CD4-positive, CD25-positive, alpha-beta regulatory T cell (primary cell): ENCODE measurements at regions not wholly inside any gene's neighbourhood (a gene's known extent, or its start where the extent isn't known, plus 50 kb on each side); places are given as distances from the start of the nearest gene placed in this dataset.
A peak's percentile ranks its signal among the peaks of the same experiment; 100 is the strongest.

Experiments used
- ATAC-seq, 2 donors: fragments of 150-1000 bp; cut with Tn5 transposase; one replicate each; pipeline ENCODE4 v1.10.0; 2021; ENCODE audit warnings: low read depth in 2 of 2, moderate number of reproducible peaks in 2 of 2, moderate library complexity in 1 of 2
- DNase-seq, 3 donors: peaks; one replicate each; pipeline versions ENCODE4 v3.0.0 to v3.0.0-alpha.2; 2012 to 2022; ENCODE audit warnings: mixed read lengths in 1 of 3
- H3K27ac ChIP-seq: one replicate; pipeline ENCODE4 v1.7.0; 2013; ENCODE audit warnings: mild to moderate bottlenecking, low read length; ENCODE audit not compliant: insufficient read depth, poor library complexity, severe bottlenecking
- H3K27me3 ChIP-seq: one replicate; pipeline ENCODE4 v1.7.0; 2013; ENCODE audit warnings: low read length; ENCODE audit not compliant: control insufficient read depth, insufficient read depth
- H3K36me3 ChIP-seq: one replicate; pipeline ENCODE4 v1.7.0; 2013; ENCODE audit warnings: mild to moderate bottlenecking, low read length, moderate library complexity; ENCODE audit not compliant: control insufficient read depth, insufficient read depth
- H3K4me1 ChIP-seq: 2 replicates; pipeline ENCODE4 v1.7.0; 2013; ENCODE audit warnings: mild to moderate bottlenecking, low read length; ENCODE audit not compliant: insufficient read depth, control insufficient read depth, poor library complexity, severe bottlenecking
- H3K4me3 ChIP-seq: one replicate; pipeline ENCODE4 v1.7.0; 2013; ENCODE audit warnings: low read depth, mild to moderate bottlenecking, low read length, moderate library complexity
- H3K9me3 ChIP-seq, 2 experiments: 1 replicate in 1 of 2; 2 replicates in 1 of 2; pipeline ENCODE4 v1.7.0; 2013; ENCODE audit warnings: low read length in 2 of 2, mild to moderate bottlenecking in 1 of 2, moderate library complexity in 1 of 2; ENCODE audit not compliant: control insufficient read depth in 2 of 2
- H3K27ac Mint-ChIP-seq, 3 donors: one replicate each; pipeline ENCODE4 v1.8.0; 2020 to 2022; ENCODE audit warnings: mild to moderate bottlenecking in 3 of 3, mixed read lengths in 3 of 3, moderate library complexity in 2 of 3
- H3K27me3 Mint-ChIP-seq: one replicate; pipeline ENCODE4 v1.8.0; 2022; ENCODE audit warnings: mild to moderate bottlenecking, mixed read lengths
- H3K36me3 Mint-ChIP-seq: one replicate; pipeline ENCODE4 v1.8.0; 2020; ENCODE audit warnings: mixed read lengths
- H3K4me1 Mint-ChIP-seq, 4 donors: one replicate each; pipeline ENCODE4 v1.8.0; 2020 to 2022; ENCODE audit warnings: mixed read lengths in 4 of 4, mild to moderate bottlenecking in 1 of 4
- H3K4me3 Mint-ChIP-seq, 4 donors: one replicate each; pipeline ENCODE4 v1.8.0; 2020 to 2022; ENCODE audit warnings: mild to moderate bottlenecking in 4 of 4, mixed read lengths in 4 of 4, moderate library complexity in 3 of 4
- H3K9me3 Mint-ChIP-seq, 7 donors: one replicate each; pipeline ENCODE4 v1.8.0; 2020 to 2022; ENCODE audit warnings: mixed read lengths in 7 of 7, mild to moderate bottlenecking in 3 of 7, moderate library complexity in 2 of 7

DNA sequence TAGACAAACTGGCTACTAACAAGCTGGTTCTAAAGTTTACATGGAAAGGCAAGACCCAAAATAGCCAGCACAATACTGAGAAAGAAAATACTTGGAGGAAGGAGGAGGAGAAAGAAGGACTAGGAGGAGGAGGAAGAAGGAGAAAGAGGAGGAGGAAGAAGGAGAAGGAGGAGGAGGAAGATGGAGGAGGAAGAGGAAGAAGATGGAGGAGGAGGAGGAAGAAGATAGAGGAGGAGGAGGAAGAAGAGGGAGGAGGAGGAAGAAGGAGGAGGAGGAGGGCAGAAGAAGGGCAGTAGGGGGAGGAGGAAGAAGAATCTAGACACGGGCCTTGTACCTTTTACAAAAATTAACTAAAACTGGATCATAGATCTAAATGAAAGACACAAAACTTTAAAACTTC is 92.6 kb downstream of the METTL4 start:
- H3K4me1 ChIP-seq, result no peaks in the 10 kb centered on the region
- peaks cover 9% of the 10 kb centered on the region for H3K27me3 ChIP-seq
- Mint-ChIP-seq H3K4me3 (no peak overlapping the region), H3K36me3 (no peaks in the 10 kb centered on the region), H3K4me1 (no peaks in the 10 kb centered on the region), H3K9me3 (peaks cover 0 to 2% (median 0%) of the 10 kb centered on the region in 7 donors), H3K27me3 (peaks cover 11% of the 10 kb centered on the region), H3K27ac (no peak overlapping the region)
- H3K9me3 ChIP-seq, result no peaks in the 10 kb centered on the region
- ATAC-seq (no peak), DNase-seq (no peak)
- no peak overlapping the region for H3K27ac ChIP-seq
- no peaks in the 10 kb centered on the region for H3K36me3 ChIP-seq
- H3K4me3 ChIP-seq, result no peak overlapping the region

DNA sequence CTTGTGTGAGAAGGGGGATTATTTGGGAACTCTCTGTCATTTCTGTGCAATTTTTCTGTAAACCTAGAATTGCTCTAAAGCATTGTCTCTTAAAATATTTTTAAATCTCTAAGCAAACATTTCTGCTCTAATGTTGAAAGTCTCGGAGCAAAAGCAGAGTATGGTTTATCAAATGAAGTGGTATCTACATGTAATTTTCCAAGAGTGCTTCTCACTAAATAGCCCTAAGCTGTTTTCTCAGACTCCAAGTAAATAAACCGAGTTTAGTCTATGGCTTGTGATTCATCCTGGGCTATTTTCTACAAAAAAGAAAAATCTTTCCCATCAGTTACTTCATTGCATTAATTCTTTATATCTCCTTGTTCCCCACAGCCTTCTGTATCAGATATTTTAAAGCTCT is 90.8 kb downstream of the METTL4 start:
- no peak for DNase-seq
- H3K27me3 Mint-ChIP-seq, result peaks cover 18% of the 10 kb centered on the region
- no peaks in the 10 kb centered on the region for H3K4me1 Mint-ChIP-seq

DNA sequence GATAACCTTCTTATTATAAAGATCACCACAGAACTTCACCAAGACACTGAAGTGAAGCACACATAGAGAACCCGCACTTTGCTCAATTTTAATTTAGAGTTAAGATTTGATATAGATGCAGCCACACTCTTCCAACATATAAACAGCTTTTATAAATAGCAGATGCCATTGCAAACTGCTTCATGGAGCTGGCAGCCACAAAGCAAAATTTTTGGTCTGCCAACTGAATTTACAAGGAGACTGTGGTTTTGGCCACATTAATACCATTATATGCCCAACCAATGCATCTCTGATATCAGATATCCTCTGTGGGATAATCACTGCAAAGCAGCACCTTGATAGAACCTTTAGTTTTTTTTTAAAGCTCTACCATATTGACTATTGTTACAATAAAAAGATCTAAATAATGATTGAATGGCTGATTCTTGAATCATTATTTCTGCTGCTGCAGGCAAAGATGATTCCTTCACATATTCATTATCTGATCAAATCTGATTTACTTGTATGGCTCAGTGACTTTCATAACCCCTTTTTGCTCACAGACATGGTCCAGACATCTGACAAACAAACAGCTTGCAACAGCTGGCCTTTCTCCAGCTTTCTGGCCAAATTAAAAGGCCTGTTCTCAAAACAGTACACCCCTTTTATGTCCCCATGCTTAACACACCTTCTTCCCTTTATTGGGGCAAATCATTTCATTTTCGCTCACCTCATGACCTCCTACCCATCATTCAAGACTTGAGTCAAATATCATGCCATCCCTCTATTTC is 88.4 kb downstream of the METTL4 start:
- H3K4me3 ChIP-seq, result no peak overlapping the region
- Mint-ChIP-seq H3K27ac (no peak overlapping the region), H3K9me3 (peaks cover 0 to 2% (median 0%) of the 10 kb centered on the region in 7 donors), H3K4me1 (no peaks in the 10 kb centered on the region), H3K27me3 (peaks cover 23% of the 10 kb centered on the region), H3K4me3 (no peak overlapping the region), H3K36me3 (no peaks in the 10 kb centered on the region)
- no peak overlapping the region for H3K27ac ChIP-seq
- no peaks in the 10 kb centered on the region for H3K36me3 ChIP-seq
- peaks cover 9% of the 10 kb centered on the region for H3K27me3 ChIP-seq
- no peak for ATAC-seq
- H3K4me1 ChIP-seq, result no peaks in the 10 kb centered on the region
- no peaks in the 10 kb centered on the region for H3K9me3 ChIP-seq
- DNase-seq, result no peak

More for the DNA sequence above, 90.8 kb downstream of the METTL4 start:
- no peaks in the 10 kb centered on the region for H3K36me3 ChIP-seq
- no peaks in the 10 kb centered on the region for H3K36me3 Mint-ChIP-seq
- peaks cover 9% of the 10 kb centered on the region for H3K27me3 ChIP-seq
- H3K27ac Mint-ChIP-seq, result no peak overlapping the region
- H3K27ac ChIP-seq, result no peak overlapping the region
- peak overlapping the region in 1 of 4 donors; percentile 27 for H3K4me3 Mint-ChIP-seq
- H3K4me1 ChIP-seq, result no peaks in the 10 kb centered on the region
- no peak for ATAC-seq
- peaks cover 0 to 2% (median 0%) of the 10 kb centered on the region in 7 donors for H3K9me3 Mint-ChIP-seq
- no peaks in the 10 kb centered on the region for H3K9me3 ChIP-seq
- H3K4me3 ChIP-seq, result no peak overlapping the region

DNA sequence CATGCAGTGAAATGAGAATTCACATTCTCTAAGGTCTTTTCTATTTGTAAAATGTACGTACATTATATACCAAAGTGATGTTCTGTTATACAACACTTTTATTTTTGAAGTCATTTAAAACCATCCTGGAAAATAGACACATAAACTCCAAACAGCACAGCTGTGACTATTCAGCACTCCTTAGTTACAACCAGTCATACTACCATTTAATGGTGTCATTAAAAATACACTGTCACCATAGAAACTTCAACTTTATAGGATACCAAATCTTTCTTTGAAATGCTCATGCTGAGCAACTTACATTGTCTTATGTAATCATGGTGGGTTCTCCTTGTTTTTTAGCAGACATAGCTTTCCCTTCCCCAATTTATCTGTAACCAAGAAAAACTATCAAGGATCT is 85.3 kb downstream of the METTL4 start:
- Mint-ChIP-seq H3K36me3 (no peaks in the 10 kb centered on the region), H3K27ac (no peak overlapping the region), H3K4me1 (no peaks in the 10 kb centered on the region), H3K27me3 (peaks cover 20% of the 10 kb centered on the region), H3K4me3 (no peak overlapping the region), H3K9me3 (peaks cover 0 to 1% (median 0%) of the 10 kb centered on the region in 7 donors)
- H3K4me3 ChIP-seq, result no peak overlapping the region
- no peaks in the 10 kb centered on the region for H3K36me3 ChIP-seq
- no peaks in the 10 kb centered on the region for H3K4me1 ChIP-seq
- ATAC-seq (no peak), DNase-seq (no peak)
- H3K27me3 ChIP-seq, result peaks cover 8% of the 10 kb centered on the region
- H3K27ac ChIP-seq, result no peak overlapping the region
- H3K9me3 ChIP-seq, result no peaks in the 10 kb centered on the region

DNA sequence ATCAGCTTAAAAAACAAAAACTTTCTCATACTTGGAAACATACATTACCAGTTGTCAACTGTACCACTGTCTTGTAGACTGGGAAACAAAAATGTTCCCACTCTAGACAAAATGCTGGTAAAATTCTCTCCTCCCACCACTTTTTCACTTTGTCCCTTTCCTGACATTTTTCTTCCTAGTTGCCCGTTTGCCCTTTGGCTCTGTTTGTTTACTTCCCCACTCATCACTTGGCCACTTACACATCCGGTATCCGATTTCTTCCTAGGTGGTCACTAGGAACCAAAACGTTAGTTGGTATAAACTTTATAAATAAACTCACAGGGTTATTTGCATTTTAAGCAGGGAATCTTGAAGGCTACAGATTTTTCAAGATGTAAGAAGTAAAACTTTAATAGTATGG is 84.9 kb downstream of the METTL4 start:
- DNase-seq, result no peak
- Mint-ChIP-seq H3K36me3 (no peaks in the 10 kb centered on the region), H3K9me3 (peaks cover 0 to 1% (median 0%) of the 10 kb centered on the region in 7 donors), H3K27ac (no peak overlapping the region), H3K27me3 (peaks cover 18% of the 10 kb centered on the region), H3K4me1 (no peaks in the 10 kb centered on the region), H3K4me3 (no peak overlapping the region)
- Histone ChIP-seq H3K36me3 (no peaks in the 10 kb centered on the region), H3K4me3 (no peak overlapping the region), H3K27me3 (peaks cover 8% of the 10 kb centered on the region), H3K27ac (no peak overlapping the region), H3K4me1 (no peaks in the 10 kb centered on the region), H3K9me3 (no peaks in the 10 kb centered on the region)
- ATAC-seq, result no peak
